GM12891 (cell line): ENCODE measurements at regions not wholly inside any gene's neighbourhood (a gene's known extent, or its start where the extent isn't known, plus 50 kb on each side); places are given as distances from the start of the nearest gene placed in this dataset.

ENCODE experiments used
- PAX5 ChIP-seq: IDR thresholded peaks from 2 replicates; pipeline ENCODE4 v1.6.1; 2011; ENCODE audit warnings: low read length, moderate library complexity, mild to moderate bottlenecking; ENCODE audit not compliant: insufficient read depth, severe bottlenecking
- POLR2A ChIP-seq: IDR thresholded peaks from 2 replicates; pipeline ENCODE4 v1.6.1; 2011; ENCODE audit warnings: low read depth, low read length, control low read depth
- POLR2AphosphoS5 ChIP-seq: IDR thresholded peaks from 2 replicates; pipeline ENCODE4 v1.6.1; 2011; ENCODE audit warnings: low read depth, low read length, control low read depth
- POU2F2 ChIP-seq: IDR thresholded peaks from 2 replicates; pipeline ENCODE4 v1.6.1; 2011; ENCODE audit warnings: low read depth, mild to moderate bottlenecking, control low read depth, low read length, moderate library complexity
- SPI1 ChIP-seq: IDR thresholded peaks from 2 replicates; pipeline ENCODE4 v1.6.1; 2011; ENCODE audit warnings: low read depth, low read length, control low read depth
- TAF1 ChIP-seq: IDR thresholded peaks from 2 replicates; pipeline ENCODE4 v1.6.1; 2011; ENCODE audit warnings: low read depth, low read length, control low read depth

- TF ChIP-seq POLR2AphosphoS5 (no peak), POLR2A (no peak), SPI1 (no peak), TAF1 (no peak), PAX5 (no peak), POU2F2 (no peak)
Measured at GRCh38 chr18:10195529-10195928, 258.9 kb upstream of the APCDD1 start.
